PC-9 (cell line): ENCODE measurements at regions not wholly inside any gene's neighbourhood (a gene's known extent, or its start where the extent isn't known, plus 50 kb on each side); places are given as distances from the start of the nearest gene placed in this dataset.

Experiments
- BruUV-seq: library from RNA; stranded (reverse); fragments of 400-500 nt; replicated peaks from 2 replicates; lab custom pipeline; 2021; lab: Mats Ljungman, UMichigan
- CTCF ChIA-PET: fragments of 300-600 bp; sonication (Branson Sonifier 250); formaldehyde crosslinking; loops from one replicate; lab custom pipeline; 2022; ENCODE audit warnings: antibody characterized with exemption; lab: Charles Lee
- POLR2A ChIA-PET: fragments of 300-600 bp; sonication (Branson Sonifier 250); formaldehyde crosslinking; loops from one replicate; lab custom pipeline; 2022; ENCODE audit warnings: antibody characterized with exemption; ENCODE audit not compliant: unreplicated experiment; lab: Charles Lee
- DNase-seq, 2 experiments: peaks; one replicate each; pipeline versions ENCODE4 v3.0.0 to v3.0.0-alpha.2; 2015 to 2022; ENCODE audit warnings: mixed read lengths in 1 of 2
- H2AFZ ChIP-seq: fragments of 200-600 bp; sonication (generic); 2 replicates; pipeline ENCODE4 v1.8.1; 2017; ENCODE audit warnings: antibody characterized with exemption
- H3F3A ChIP-seq: fragments of 200-600 bp; sonication (generic); 2 replicates; pipeline ENCODE4 v1.8.1; 2017; ENCODE audit warnings: antibody characterized with exemption, mild to moderate bottlenecking, low read depth; ENCODE audit not compliant: insufficient read depth
- H3K27ac ChIP-seq: fragments of 200-600 bp; sonication (generic); 2 replicates; pipeline ENCODE4 v1.6.1; 2016; ENCODE audit warnings: mixed run types
- H3K27me3 ChIP-seq: fragments of 200-600 bp; sonication (generic); 2 replicates; pipeline ENCODE4 v1.6.1; 2016; ENCODE audit warnings: low read depth, mixed run types; ENCODE audit not compliant: insufficient read depth
- H3K36me3 ChIP-seq: fragments of 200-600 bp; sonication (generic); 2 replicates; pipeline ENCODE4 v1.6.1; 2016; ENCODE audit warnings: low read depth, mixed run types
- H3K4me1 ChIP-seq: fragments of 200-600 bp; sonication (generic); replicated peaks from 2 replicates; pipeline ENCODE4 v1.6.1; 2016; ENCODE audit warnings: mixed run types; ENCODE audit not compliant: insufficient read depth
- H3K4me2 ChIP-seq: fragments of 200-600 bp; sonication (generic); 2 replicates; pipeline ENCODE4 v1.6.1; 2017; ENCODE audit warnings: mixed run types
- H3K4me3 ChIP-seq: fragments of 200-600 bp; sonication (generic); 2 replicates; pipeline ENCODE4 v1.6.1; 2016; ENCODE audit warnings: mixed run types
- H3K79me2 ChIP-seq: fragments of 200-600 bp; sonication (generic); 2 replicates; pipeline ENCODE4 v1.6.1; 2017; ENCODE audit warnings: low read depth, mixed run types
- H3K9me2 ChIP-seq: fragments of 200-600 bp; sonication (generic); 2 replicates; pipeline ENCODE4 v1.8.1; 2017; ENCODE audit warnings: mild to moderate bottlenecking; ENCODE audit not compliant: insufficient read depth
- H3K9me3 ChIP-seq: fragments of 200-600 bp; sonication (generic); 2 replicates; pipeline ENCODE4 v1.8.1; 2016; ENCODE audit warnings: low read depth; ENCODE audit not compliant: insufficient read depth
- H4K20me1 ChIP-seq: fragments of 200-600 bp; sonication (generic); 2 replicates; pipeline ENCODE4 v1.8.1; 2017; ENCODE audit not compliant: insufficient read depth
- EZH2 ChIP-seq: fragments of 200-600 bp; sonication (generic); IDR thresholded peaks from 2 replicates; pipeline ENCODE4 v1.8.0; 2017; ENCODE audit warnings: antibody characterized with exemption, low read depth
- intact Hi-C: fragments of 100-400 bp; cut with micrococcal nuclease; formaldehyde crosslinking; loops from one replicate; pipeline ENCODE4 v1.10.0; 2022; ENCODE audit not compliant: unreplicated experiment
- TF ChIP-seq, protein P1 (sequence below): fragments of 200-600 bp; sonication (generic); conservative IDR thresholded peaks from 2 replicates; pipeline ENCODE4 v1.6.1; 2017; ENCODE audit warnings: mixed run types, antibody characterized with exemption, mild to moderate bottlenecking, moderate library complexity

DNA sequence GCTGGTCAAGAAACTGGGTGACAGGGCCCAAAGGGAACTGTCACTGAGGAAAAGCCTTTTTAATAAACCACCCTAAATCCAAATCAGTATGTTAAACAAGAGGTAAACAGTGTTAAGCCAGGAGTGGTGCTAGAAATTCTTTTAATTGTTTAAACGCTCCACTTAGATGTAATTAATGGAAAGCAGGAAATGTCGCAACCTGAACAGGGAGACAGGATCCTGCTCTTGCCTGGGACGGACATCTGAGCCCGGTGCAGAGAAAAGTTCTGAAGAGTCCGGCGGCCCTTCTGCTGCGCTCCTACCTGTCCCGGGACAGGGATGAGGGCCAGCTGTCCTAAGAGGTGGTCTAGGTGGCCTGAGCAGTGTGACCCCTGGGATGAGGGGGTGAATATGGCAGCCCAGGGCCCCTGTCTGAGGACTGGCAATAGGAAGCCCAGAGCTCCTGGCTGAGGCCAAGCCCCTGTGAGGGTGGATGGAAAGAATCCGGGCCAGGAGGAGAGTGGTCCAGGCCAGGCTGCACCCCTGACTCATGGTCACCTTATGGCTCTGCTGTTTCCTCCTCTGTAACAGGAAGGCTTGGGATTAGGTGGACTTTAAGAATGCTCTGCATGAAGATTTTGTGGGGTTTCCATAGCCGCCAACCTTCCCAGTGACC lies 112.8 kb upstream of the GJB6 start:
- no peak for TF ChIP-seq EZH2
- ChIA-PET CTCF (no interaction called here), POLR2A (no interaction called here)
- DNase-seq, result no peak
- Histone ChIP-seq H3K79me2 (no peaks in the 10 kb centered on the region), H3K4me2 (no peak overlapping the region), H3F3A (peaks cover 6% of the 10 kb centered on the region; the same call in 1 of the 2 replicates), H3K4me3 (no peak overlapping the region), H3K36me3 (no peaks in the 10 kb centered on the region), H4K20me1 (no peaks in the 10 kb centered on the region), H2AFZ (no peak overlapping the region), H3K9me3 (no peaks in the 10 kb centered on the region), H3K27me3 (no peaks in the 10 kb centered on the region), H3K9me2 (no peaks in the 10 kb centered on the region), H3K27ac (no peak overlapping the region), H3K4me1 (no peaks in the 10 kb centered on the region)
- BruUV-seq, result no TSS peak
- intact Hi-C loops, result no loop called here

DNA sequence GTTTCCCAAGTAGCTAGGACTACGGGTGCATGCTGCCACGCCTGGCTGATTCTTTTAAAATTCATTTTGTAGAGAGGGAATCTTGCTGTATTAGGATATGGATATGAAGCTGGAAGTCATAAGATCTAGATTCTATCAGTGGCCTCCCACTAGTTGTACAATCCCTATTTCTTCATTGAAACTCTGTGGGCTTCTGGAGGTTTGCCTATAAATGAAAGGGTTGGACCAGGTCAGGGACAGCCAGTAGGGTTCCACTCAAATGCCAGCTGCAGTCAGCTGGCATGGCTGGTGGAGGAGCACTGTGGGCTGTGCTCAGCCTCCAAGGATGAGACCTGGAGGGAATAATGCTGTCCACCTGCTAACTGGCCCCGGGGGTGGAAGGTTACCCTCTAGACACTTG lies 110.2 kb upstream of the GJB6 start:
- Histone ChIP-seq H3K27ac (no peak overlapping the region), H2AFZ (no peak overlapping the region), H3K9me2 (no peaks in the 10 kb centered on the region), H3K4me2 (no peak overlapping the region), H3K4me1 (no peaks in the 10 kb centered on the region), H3K79me2 (no peaks in the 10 kb centered on the region), H3K27me3 (no peaks in the 10 kb centered on the region), H4K20me1 (no peaks in the 10 kb centered on the region), H3K9me3 (no peaks in the 10 kb centered on the region), H3K36me3 (no peaks in the 10 kb centered on the region), H3F3A (no peaks in the 10 kb centered on the region), H3K4me3 (no peak overlapping the region)
- intact Hi-C loops, result no loop called here
- TF ChIP-seq, protein P1, sequence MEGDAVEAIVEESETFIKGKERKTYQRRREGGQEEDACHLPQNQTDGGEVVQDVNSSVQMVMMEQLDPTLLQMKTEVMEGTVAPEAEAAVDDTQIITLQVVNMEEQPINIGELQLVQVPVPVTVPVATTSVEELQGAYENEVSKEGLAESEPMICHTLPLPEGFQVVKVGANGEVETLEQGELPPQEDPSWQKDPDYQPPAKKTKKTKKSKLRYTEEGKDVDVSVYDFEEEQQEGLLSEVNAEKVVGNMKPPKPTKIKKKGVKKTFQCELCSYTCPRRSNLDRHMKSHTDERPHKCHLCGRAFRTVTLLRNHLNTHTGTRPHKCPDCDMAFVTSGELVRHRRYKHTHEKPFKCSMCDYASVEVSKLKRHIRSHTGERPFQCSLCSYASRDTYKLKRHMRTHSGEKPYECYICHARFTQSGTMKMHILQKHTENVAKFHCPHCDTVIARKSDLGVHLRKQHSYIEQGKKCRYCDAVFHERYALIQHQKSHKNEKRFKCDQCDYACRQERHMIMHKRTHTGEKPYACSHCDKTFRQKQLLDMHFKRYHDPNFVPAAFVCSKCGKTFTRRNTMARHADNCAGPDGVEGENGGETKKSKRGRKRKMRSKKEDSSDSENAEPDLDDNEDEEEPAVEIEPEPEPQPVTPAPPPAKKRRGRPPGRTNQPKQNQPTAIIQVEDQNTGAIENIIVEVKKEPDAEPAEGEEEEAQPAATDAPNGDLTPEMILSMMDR, result no peak
- no peak for TF ChIP-seq EZH2
- ChIA-PET POLR2A (no interaction called here), CTCF (no interaction called here)
- DNase-seq, result no peak
- no TSS peak for BruUV-seq

DNA sequence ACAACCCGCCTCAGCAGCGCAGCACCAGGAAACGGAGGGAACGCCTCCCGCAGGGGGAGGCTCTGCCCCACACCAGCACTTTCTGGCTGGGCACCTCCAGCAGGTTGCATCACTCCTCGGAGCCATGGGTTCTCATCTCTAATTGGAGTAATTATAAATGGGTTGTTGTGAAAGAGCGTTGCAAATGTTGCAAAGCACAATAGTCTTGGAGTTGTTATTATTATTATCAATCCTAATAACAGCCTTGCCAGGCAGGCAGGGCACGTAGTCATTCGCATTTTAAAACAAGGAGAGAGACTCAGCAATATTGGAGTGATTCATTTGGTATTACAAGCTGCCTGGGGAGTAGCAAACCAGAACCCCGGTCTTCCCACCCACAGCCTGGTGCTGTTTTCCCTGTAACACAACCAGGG lies 108.6 kb upstream of the GJB6 start:
- Histone ChIP-seq H4K20me1 (no peaks in the 10 kb centered on the region), H3K79me2 (no peaks in the 10 kb centered on the region), H3K4me1 (no peaks in the 10 kb centered on the region), H3K27ac (no peak overlapping the region), H3K4me2 (no peak overlapping the region), H3F3A (no peaks in the 10 kb centered on the region), H2AFZ (no peak overlapping the region), H3K27me3 (no peaks in the 10 kb centered on the region), H3K9me3 (no peaks in the 10 kb centered on the region), H3K4me3 (no peak overlapping the region), H3K9me2 (no peaks in the 10 kb centered on the region), H3K36me3 (no peaks in the 10 kb centered on the region)
- no peak for TF ChIP-seq EZH2
- TF ChIP-seq, protein P1, result no peak
- no peak for DNase-seq
- POLR2A ChIA-PET, result no interaction called here
- intact Hi-C loops, result no loop called here
- no TSS peak for BruUV-seq
- CTCF ChIA-PET, result no interaction called here
